OCI-LY1 (cell line): ENCODE measurements at regions not wholly inside any gene's neighbourhood (a gene's known extent, or its start where the extent isn't known, plus 50 kb on each side); places are given as distances from the start of the nearest gene placed in this dataset.

Experiments used
- H2AFZ ChIP-seq: fragments of 200-600 bp; sonication (generic), shearing (Covaris generic); 2 replicates; pipeline ENCODE4 v1.6.0; 2014; ENCODE audit warnings: antibody characterized with exemption, mild to moderate bottlenecking, low read length
- H3F3A ChIP-seq: fragments of 200-600 bp; sonication (generic), shearing (Covaris generic); 2 replicates; pipeline ENCODE4 v1.6.0; 2014; ENCODE audit warnings: mild to moderate bottlenecking, antibody characterized with exemption, low read length, moderate library complexity; ENCODE audit not compliant: insufficient read depth
- H3K27ac ChIP-seq: fragments of 200-600 bp; sonication (generic); 2 replicates; pipeline ENCODE4 v1.5.1; 2014; ENCODE audit warnings: low read length, mixed run types, mild to moderate bottlenecking, low read depth; ENCODE audit not compliant: poor library complexity, severe bottlenecking
- H3K27me3 ChIP-seq: fragments of 200-600 bp; sonication (generic); 2 replicates; pipeline ENCODE4 v1.6.0; 2014; ENCODE audit warnings: antibody characterized with exemption, mild to moderate bottlenecking, low read length, moderate library complexity; ENCODE audit not compliant: insufficient read depth
- H3K36me3 ChIP-seq: fragments of 200-600 bp; sonication (generic); 2 replicates; pipeline ENCODE4 v1.6.1; 2014; ENCODE audit warnings: mild to moderate bottlenecking, antibody characterized with exemption, low read length, moderate library complexity, mixed read lengths; ENCODE audit not compliant: insufficient read depth
- H3K4me1 ChIP-seq: fragments of 200-600 bp; sonication (generic); 2 replicates; pipeline ENCODE4 v1.5.1; 2014; ENCODE audit warnings: mild to moderate bottlenecking, low read length, moderate library complexity; ENCODE audit not compliant: insufficient read depth, severe bottlenecking
- H3K4me2 ChIP-seq: fragments of 200-600 bp; sonication (generic), shearing (Covaris generic); 2 replicates; pipeline ENCODE4 v1.6.1; 2014; ENCODE audit warnings: low read length
- H3K4me3 ChIP-seq: fragments of 200-600 bp; sonication (generic); 2 replicates; pipeline ENCODE4 v1.5.1; 2014; ENCODE audit warnings: low read length, low read depth, mild to moderate bottlenecking, mixed read lengths; ENCODE audit not compliant: poor library complexity, severe bottlenecking
- H3K79me2 ChIP-seq: fragments of 200-600 bp; shearing (Covaris generic); 2 replicates; pipeline ENCODE4 v1.6.1; 2016; ENCODE audit warnings: mixed run types, low read length, mixed read lengths; ENCODE audit not compliant: insufficient read depth
- H3K9ac ChIP-seq: fragments of 200-600 bp; sonication (generic), shearing (Covaris generic); 2 replicates; pipeline ENCODE4 v1.6.1; 2014; ENCODE audit warnings: mild to moderate bottlenecking, low read length, mixed read lengths
- H3K9me2 ChIP-seq: fragments of 200-600 bp; sonication (generic), shearing (Covaris generic); 2 replicates; pipeline ENCODE4 v1.6.1; 2014; ENCODE audit warnings: low read depth, mild to moderate bottlenecking, low read length, mixed read lengths
- H3K9me3 ChIP-seq: fragments of 200-600 bp; shearing (Covaris generic); 2 replicates; pipeline ENCODE4 v1.6.1; 2014; ENCODE audit warnings: low read length, mixed read lengths
- H4K20me1 ChIP-seq: fragments of 200-600 bp; sonication (generic), shearing (Covaris generic); 2 replicates; pipeline ENCODE4 v1.6.0; 2016; ENCODE audit warnings: mild to moderate bottlenecking, low read length; ENCODE audit not compliant: insufficient read depth
- EZH2 ChIP-seq: fragments of 200-600 bp; sonication (generic), shearing (Covaris generic); IDR thresholded peaks from 2 replicates; pipeline ENCODE4 v1.8.0; 2017; ENCODE audit warnings: borderline replicate concordance, mixed run types, mild to moderate bottlenecking, antibody characterized with exemption, low read length, moderate library complexity, mixed read lengths
- TF ChIP-seq, protein P1 (sequence below): fragments of 200-600 bp; sonication (generic), shearing (Covaris generic); IDR thresholded peaks from 2 replicates; pipeline ENCODE4 v1.5.1; 2017; ENCODE audit warnings: mild to moderate bottlenecking, antibody characterized with exemption, low read length, moderate library complexity, mixed read lengths

DNA sequence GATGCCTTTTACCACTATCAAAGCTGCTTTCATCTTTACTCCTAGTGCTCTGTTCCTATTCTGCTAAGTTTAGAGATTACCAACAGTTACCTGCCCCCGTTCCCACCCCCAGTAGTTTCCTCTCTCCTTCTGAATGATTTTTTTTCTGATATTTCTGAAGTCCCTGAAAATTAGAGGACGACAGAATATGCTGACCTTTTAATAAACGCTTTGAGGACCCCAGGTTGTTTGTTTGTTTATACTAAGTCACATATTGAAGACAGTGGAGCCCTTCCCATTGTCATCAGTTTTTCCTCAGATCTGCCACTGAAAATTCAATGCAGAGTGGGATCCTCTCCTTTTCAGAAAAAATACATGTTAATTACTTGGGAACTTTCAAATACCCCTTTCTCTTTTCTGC is 1039.3 kb upstream of the AGA start:
- no peaks in the 10 kb centered on the region for H3K36me3 ChIP-seq
- TF ChIP-seq EZH2, result no peak
- TF ChIP-seq, protein P1, sequence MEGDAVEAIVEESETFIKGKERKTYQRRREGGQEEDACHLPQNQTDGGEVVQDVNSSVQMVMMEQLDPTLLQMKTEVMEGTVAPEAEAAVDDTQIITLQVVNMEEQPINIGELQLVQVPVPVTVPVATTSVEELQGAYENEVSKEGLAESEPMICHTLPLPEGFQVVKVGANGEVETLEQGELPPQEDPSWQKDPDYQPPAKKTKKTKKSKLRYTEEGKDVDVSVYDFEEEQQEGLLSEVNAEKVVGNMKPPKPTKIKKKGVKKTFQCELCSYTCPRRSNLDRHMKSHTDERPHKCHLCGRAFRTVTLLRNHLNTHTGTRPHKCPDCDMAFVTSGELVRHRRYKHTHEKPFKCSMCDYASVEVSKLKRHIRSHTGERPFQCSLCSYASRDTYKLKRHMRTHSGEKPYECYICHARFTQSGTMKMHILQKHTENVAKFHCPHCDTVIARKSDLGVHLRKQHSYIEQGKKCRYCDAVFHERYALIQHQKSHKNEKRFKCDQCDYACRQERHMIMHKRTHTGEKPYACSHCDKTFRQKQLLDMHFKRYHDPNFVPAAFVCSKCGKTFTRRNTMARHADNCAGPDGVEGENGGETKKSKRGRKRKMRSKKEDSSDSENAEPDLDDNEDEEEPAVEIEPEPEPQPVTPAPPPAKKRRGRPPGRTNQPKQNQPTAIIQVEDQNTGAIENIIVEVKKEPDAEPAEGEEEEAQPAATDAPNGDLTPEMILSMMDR, result no peak
- no peaks in the 10 kb centered on the region for H3K9me2 ChIP-seq
- no peak overlapping the region for H3K4me2 ChIP-seq
- H3K79me2 ChIP-seq, result no peaks in the 10 kb centered on the region
- H3K9me3 ChIP-seq, result no peaks in the 10 kb centered on the region
- H3F3A ChIP-seq, result no peaks in the 10 kb centered on the region
- no peaks in the 10 kb centered on the region for H4K20me1 ChIP-seq
- H3K9ac ChIP-seq, result no peak overlapping the region
- H3K27ac ChIP-seq, result no peak overlapping the region
- H3K27me3 ChIP-seq, result no peaks in the 10 kb centered on the region
- no peak overlapping the region for H3K4me3 ChIP-seq
- H3K4me1 ChIP-seq, result no peaks in the 10 kb centered on the region
- no peak overlapping the region for H2AFZ ChIP-seq

DNA sequence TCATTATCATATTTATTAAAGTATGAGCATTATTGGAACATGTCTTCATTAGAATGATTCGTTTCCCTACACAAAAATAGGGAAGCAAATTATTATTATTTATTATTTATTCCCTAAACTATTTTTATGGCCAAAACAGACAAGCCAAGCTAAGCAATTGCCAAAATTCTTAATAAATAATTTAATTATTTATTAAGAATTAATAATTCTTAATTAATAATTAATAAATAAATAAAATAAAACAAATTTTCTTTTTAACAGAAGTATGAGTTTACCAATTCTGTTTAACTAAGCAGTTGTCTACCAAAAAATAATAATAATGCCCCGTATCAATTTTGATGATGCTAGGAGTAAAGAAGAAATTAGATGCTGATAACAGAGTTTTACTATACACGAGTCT is 1080.8 kb upstream of the AGA start:
- H3K9me2 ChIP-seq, result no peaks in the 10 kb centered on the region
- H3F3A ChIP-seq, result no peaks in the 10 kb centered on the region
- no peaks in the 10 kb centered on the region for H3K9me3 ChIP-seq
- no peak overlapping the region for H2AFZ ChIP-seq
- no peak overlapping the region for H3K27ac ChIP-seq
- no peaks in the 10 kb centered on the region for H3K36me3 ChIP-seq
- no peak overlapping the region for H3K4me3 ChIP-seq
- TF ChIP-seq EZH2, result no peak
- TF ChIP-seq, protein P1, result no peak
- H3K9ac ChIP-seq, result no peak overlapping the region
- no peaks in the 10 kb centered on the region for H3K4me1 ChIP-seq
- H3K79me2 ChIP-seq, result no peaks in the 10 kb centered on the region
- H3K27me3 ChIP-seq, result no peaks in the 10 kb centered on the region
- H4K20me1 ChIP-seq, result no peaks in the 10 kb centered on the region
- H3K4me2 ChIP-seq, result no peak overlapping the region

DNA sequence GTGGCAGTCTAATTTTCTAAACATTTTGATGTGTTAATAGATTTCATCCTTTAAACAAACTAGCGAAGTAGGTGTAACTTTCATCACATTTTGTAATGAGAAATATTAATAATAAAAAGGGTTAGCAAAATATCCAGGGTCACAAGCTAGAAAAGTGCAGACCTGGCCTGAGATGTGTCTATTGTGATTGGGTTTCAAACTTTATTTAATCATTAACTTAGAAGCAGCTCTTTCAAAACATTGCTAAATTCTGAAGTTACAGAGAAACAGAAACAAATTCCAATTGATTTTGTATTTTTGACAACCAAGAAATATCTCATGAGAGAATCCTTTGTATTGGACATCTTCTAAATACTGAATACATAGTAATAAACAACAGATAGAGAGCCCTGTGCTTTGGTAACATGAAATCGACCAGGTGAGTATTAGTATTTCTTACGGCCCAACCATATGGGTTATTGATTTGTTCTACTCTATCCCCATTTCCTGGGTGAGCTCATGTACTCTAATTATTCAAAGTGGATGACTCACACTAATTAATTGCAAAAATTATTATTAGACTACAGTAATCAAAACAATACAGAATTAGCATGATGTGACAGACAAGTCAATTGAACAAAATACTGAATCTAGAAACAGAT is 1093.8 kb upstream of the AGA start:
- no peaks in the 10 kb centered on the region for H3K9me3 ChIP-seq
- H3K4me3 ChIP-seq, result no peak overlapping the region
- no peaks in the 10 kb centered on the region for H4K20me1 ChIP-seq
- H3K36me3 ChIP-seq, result no peaks in the 10 kb centered on the region
- H3K4me1 ChIP-seq, result no peaks in the 10 kb centered on the region
- no peaks in the 10 kb centered on the region for H3K27me3 ChIP-seq
- TF ChIP-seq, protein P1, result no peak
- no peak for TF ChIP-seq EZH2
- no peaks in the 10 kb centered on the region for H3K79me2 ChIP-seq
- no peak overlapping the region for H3K9ac ChIP-seq
- no peak overlapping the region for H3K27ac ChIP-seq
- no peaks in the 10 kb centered on the region for H3K9me2 ChIP-seq
- H3F3A ChIP-seq, result no peaks in the 10 kb centered on the region
- H3K4me2 ChIP-seq, result no peak overlapping the region
- H2AFZ ChIP-seq, result no peak overlapping the region
